IMR-90 (cell line): ENCODE measurements at regions not wholly inside any gene's neighbourhood (a gene's known extent, or its start where the extent isn't known, plus 50 kb on each side); places are given as distances from the start of the nearest gene placed in this dataset.

Experiments used
- ATAC-seq: fragments of 200-7000 bp; cut with Tn5 transposase; 2 replicates; pipeline ENCODE4 v1.9.1; 2020; ENCODE audit warnings: low read depth, mild to moderate bottlenecking, moderate library complexity
- BruUV-seq: library from RNA; stranded (reverse); fragments of 400-500 nt; replicated peaks from 2 replicates; lab custom pipeline; 2021; lab: Mats Ljungman, UMichigan
- CTCF ChIA-PET: fragments of 300-600 bp; formaldehyde crosslinking; extraction: SDS; loops from one replicate; lab custom pipeline; 2021; ENCODE audit warnings: antibody characterized with exemption; lab: Yijun Ruan, JAX
- POLR2A ChIA-PET: fragments of 300-600 bp; sonication (Branson Sonifier 250); formaldehyde crosslinking; loops from one replicate; lab custom pipeline; 2022; ENCODE audit warnings: antibody characterized with exemption; ENCODE audit not compliant: unreplicated experiment; lab: Charles Lee
- DNase-seq: peaks from one replicate; pipeline ENCODE4 v3.0.0; 2013
- H2AFZ ChIP-seq: replicated peaks from 2 replicates; pipeline ENCODE3; 2013; ENCODE audit warnings: low read length, mild to moderate bottlenecking; ENCODE audit not compliant: poor library complexity
- H2AK5ac ChIP-seq: 2 replicates; pipeline ENCODE4 v1.6.1; 2013; ENCODE audit warnings: low read depth, low read length, inconsistent platforms
- H2AK9ac ChIP-seq: replicated peaks from 2 replicates; pipeline ENCODE3; 2013; ENCODE audit warnings: mild to moderate bottlenecking, low read depth, low read length, moderate library complexity; ENCODE audit not compliant: poor library complexity
- H2BK120ac ChIP-seq: 2 replicates; pipeline ENCODE4 v1.6.1; 2013; ENCODE audit warnings: low read depth, low read length, inconsistent platforms
- H2BK15ac ChIP-seq: 3 replicates; pipeline ENCODE4 v1.6.1; 2013; ENCODE audit warnings: low read depth, low read length, inconsistent platforms
- H2BK20ac ChIP-seq: 2 replicates; pipeline ENCODE4 v1.6.1; 2013; ENCODE audit warnings: low read depth, mild to moderate bottlenecking, inconsistent platforms, low read length, moderate library complexity
- H2BK5ac ChIP-seq: 2 replicates; pipeline ENCODE4 v1.6.1; 2013; ENCODE audit warnings: mild to moderate bottlenecking, low read depth, low read length, inconsistent platforms; ENCODE audit not compliant: poor library complexity, severe bottlenecking
- H3K14ac ChIP-seq: replicated peaks from 2 replicates; pipeline ENCODE4 v1.6.1; 2013; ENCODE audit warnings: low read depth, low read length, inconsistent platforms
- H3K18ac ChIP-seq: 2 replicates; pipeline ENCODE4 v1.6.1; 2013; ENCODE audit warnings: low read depth, low read length, control low read depth
- H3K23ac ChIP-seq: 2 replicates; pipeline ENCODE4 v1.6.1; 2013; ENCODE audit warnings: low read depth, low read length, inconsistent platforms
- H3K27ac ChIP-seq: 2 replicates; pipeline ENCODE4 v1.5.1; 2013; ENCODE audit warnings: mild to moderate bottlenecking, control low read depth, low read length; ENCODE audit not compliant: insufficient read depth
- H3K27me3 ChIP-seq: 2 replicates; pipeline ENCODE4 v1.6.1; 2013; ENCODE audit warnings: low read length; ENCODE audit not compliant: control insufficient read depth, insufficient read depth
- H3K36me3 ChIP-seq: 2 replicates; pipeline ENCODE4 v1.6.1; 2013; ENCODE audit warnings: low read length, mixed read lengths; ENCODE audit not compliant: control insufficient read depth, insufficient read depth
- H3K4ac ChIP-seq: 2 replicates; pipeline ENCODE4 v1.6.1; 2013; ENCODE audit warnings: low read depth, low read length, inconsistent platforms
- H3K4me1 ChIP-seq: 2 replicates; pipeline ENCODE4 v1.6.1; 2013; ENCODE audit warnings: low read length, mixed read lengths; ENCODE audit not compliant: control insufficient read depth, insufficient read depth
- H3K4me2 ChIP-seq: 2 replicates; pipeline ENCODE4 v1.6.1; 2013; ENCODE audit warnings: low read depth, mild to moderate bottlenecking, control low read depth, low read length, moderate library complexity
- H3K4me3 ChIP-seq: 2 replicates; pipeline ENCODE4 v1.5.1; 2013; ENCODE audit warnings: low read depth, mild to moderate bottlenecking, control low read depth, low read length, moderate library complexity; ENCODE audit not compliant: insufficient read depth
- H3K56ac ChIP-seq: 2 replicates; pipeline ENCODE4 v1.6.1; 2013; ENCODE audit warnings: low read length, inconsistent platforms; ENCODE audit not compliant: insufficient read depth; ENCODE audit errors: extremely low read depth
- H3K79me1 ChIP-seq, 2 experiments: 2 replicates each; pipeline ENCODE4 v1.6.1; 2013; ENCODE audit warnings: low read length in 2 of 2, inconsistent platforms in 1 of 2, low read depth in 1 of 2
- H3K9ac ChIP-seq: 2 replicates; pipeline ENCODE4 v1.6.1; 2013; ENCODE audit warnings: low read depth, low read length, control low read depth
- H3K9me1 ChIP-seq: 2 replicates; pipeline ENCODE4 v1.6.1; 2013; ENCODE audit warnings: low read length, inconsistent platforms; ENCODE audit not compliant: insufficient read depth
- H3K9me3 ChIP-seq: 2 replicates; pipeline ENCODE4 v1.6.1; 2013; ENCODE audit warnings: low read length; ENCODE audit not compliant: control insufficient read depth, insufficient read depth
- H4K20me1 ChIP-seq: 2 replicates; pipeline ENCODE4 v1.6.1; 2013; ENCODE audit warnings: low read length, inconsistent platforms; ENCODE audit not compliant: insufficient read depth
- H4K5ac ChIP-seq: 2 replicates; pipeline ENCODE4 v1.6.1; 2013; ENCODE audit warnings: mild to moderate bottlenecking, low read depth, low read length, control low read depth
- H4K8ac ChIP-seq, 2 experiments: 2 replicates each; pipeline ENCODE4 v1.6.1; 2013; ENCODE audit warnings: low read depth in 2 of 2, low read length in 2 of 2, control low read depth in 1 of 2, inconsistent platforms in 1 of 2
- H4K91ac ChIP-seq: 2 replicates; pipeline ENCODE4 v1.6.1; 2013; ENCODE audit warnings: low read depth, low read length, inconsistent platforms; ENCODE audit not compliant: insufficient read depth
- BHLHE40 ChIP-seq: fragments of 150-350 bp; IDR thresholded peaks from 2 replicates; pipeline ENCODE4 v1.6.1; 2016; ENCODE audit warnings: mild to moderate bottlenecking, low read depth, low read length
- CEBPB ChIP-seq: IDR thresholded peaks from 2 replicates; pipeline ENCODE4 v1.6.1; 2012; ENCODE audit warnings: low read depth, low read length, improper control_type of control experiment
- CHD1 ChIP-seq: IDR thresholded peaks from 2 replicates; pipeline ENCODE4 v1.6.1; 2012; ENCODE audit warnings: low read depth, low read length, improper control_type of control experiment
- MAZ ChIP-seq: IDR thresholded peaks from 2 replicates; pipeline ENCODE4 v1.6.1; 2012; ENCODE audit warnings: low read depth, mild to moderate bottlenecking, low read length, improper control_type of control experiment, moderate library complexity, borderline replicate concordance
- MXI1 ChIP-seq: IDR thresholded peaks from 2 replicates; pipeline ENCODE4 v1.6.1; 2012; ENCODE audit warnings: low read depth, mild to moderate bottlenecking, low read length, moderate library complexity, borderline replicate concordance
- NFE2L2 ChIP-seq: fragments of 150-350 bp; IDR thresholded peaks from 2 replicates; pipeline ENCODE4 v1.6.1; 2016; ENCODE audit warnings: low read depth, mild to moderate bottlenecking, low read length
- POLR2A ChIP-seq: IDR thresholded peaks from 2 replicates; pipeline ENCODE4 v1.6.1; 2012; ENCODE audit warnings: mild to moderate bottlenecking, low read depth, low read length
- RAD21 ChIP-seq: IDR thresholded peaks from 2 replicates; pipeline ENCODE4 v1.6.1; 2012; ENCODE audit warnings: low read length, improper control_type of control experiment
- RCOR1 ChIP-seq: IDR thresholded peaks from 2 replicates; pipeline ENCODE4 v1.6.1; 2012; ENCODE audit warnings: mild to moderate bottlenecking, low read length, improper control_type of control experiment; ENCODE audit not compliant: insufficient replicate concordance
- RFX5 ChIP-seq: IDR thresholded peaks from 2 replicates; pipeline ENCODE4 v1.8.0; 2012; ENCODE audit warnings: low read depth, mild to moderate bottlenecking, low read length, moderate library complexity
- WGBS, 2 experiments: methylation state at CpG; one replicate each; pipeline versions ENCODE4 v1.1.5 to v1.1.7; 2013; ENCODE audit warnings: missing lambda C conversion rate in 2 of 2; ENCODE audit not compliant: insufficient read length in 1 of 2; ENCODE audit errors: extremely low coverage in 2 of 2; 5-methylcytosine and 5-hydroxymethylcytosine counted together
- dilution Hi-C: fragments of 300-500 bp; cut with HindIII; formaldehyde crosslinking; loops from one replicate; pipeline ENCODE4 v1.14.3; 2018; ENCODE audit warnings: low sequenced_read_pairs; ENCODE audit not compliant: unreplicated experiment
- in situ Hi-C: fragments of 300-500 bp; cut with MboI; formaldehyde crosslinking; loops from 3 replicates; pipeline ENCODE4 v1.14.3; 2019; ENCODE audit warnings: low sequenced_read_pairs, inconsistent platforms, mixed read lengths
- intact Hi-C: fragments of 100-400 bp; cut with micrococcal nuclease; formaldehyde crosslinking; loops from 2 replicates; pipeline ENCODE4 v1.10.0; 2022
- TF ChIP-seq, protein P1 (sequence below): fragments of 150-350 bp; IDR thresholded peaks from 2 replicates; pipeline ENCODE4 v1.6.1; 2017; ENCODE audit warnings: mild to moderate bottlenecking, antibody characterized with exemption, low read length, low read depth
- TF ChIP-seq, protein P2 (sequence below): fragments of 150-350 bp; IDR thresholded peaks from 2 replicates; pipeline ENCODE4 v1.6.1; 2016; ENCODE audit warnings: low read depth, mild to moderate bottlenecking, low read length, moderate library complexity, borderline replicate concordance
- TF ChIP-seq, protein P3 (sequence below): conservative IDR thresholded peaks from 2 replicates; pipeline ENCODE4 v1.5.1; 2012; ENCODE audit warnings: mild to moderate bottlenecking, low read depth, low read length, improper control_type of control experiment

DNA sequence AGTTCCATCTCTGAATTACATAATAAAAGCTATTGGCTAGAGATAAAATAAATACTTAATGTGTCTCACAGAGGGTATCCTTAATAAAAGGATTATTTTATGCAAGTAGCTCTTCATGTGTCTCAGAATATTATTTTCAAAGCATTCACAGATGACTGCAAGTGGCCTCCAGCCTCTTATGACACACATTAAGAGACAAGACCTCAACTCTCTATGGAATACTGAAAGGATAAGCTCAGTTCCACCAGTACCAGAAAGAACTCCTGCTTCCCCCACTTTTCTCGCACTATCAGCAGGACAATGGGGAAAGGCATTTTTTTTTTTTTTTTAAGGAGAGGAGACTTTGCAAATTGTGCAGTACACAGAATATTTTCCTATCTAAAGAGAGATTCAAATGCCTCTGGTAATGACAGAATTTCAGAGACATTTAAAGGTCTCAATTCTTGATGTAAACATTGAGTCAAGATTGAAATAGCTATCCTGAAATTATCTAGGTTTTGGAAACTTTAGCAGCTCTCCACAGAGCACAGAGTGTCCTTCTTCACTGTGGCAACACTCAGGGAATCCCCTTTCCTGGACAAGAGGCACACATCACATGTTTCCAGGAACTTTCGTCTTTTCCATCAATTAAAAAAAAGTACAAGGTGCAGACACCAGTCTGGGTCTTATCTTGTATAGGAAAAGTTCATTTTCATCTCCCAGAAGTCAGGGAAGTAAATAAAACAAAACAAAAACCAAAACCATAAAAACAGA, 122.0 kb upstream of the ANK3 start:
- TF ChIP-seq, protein P1, sequence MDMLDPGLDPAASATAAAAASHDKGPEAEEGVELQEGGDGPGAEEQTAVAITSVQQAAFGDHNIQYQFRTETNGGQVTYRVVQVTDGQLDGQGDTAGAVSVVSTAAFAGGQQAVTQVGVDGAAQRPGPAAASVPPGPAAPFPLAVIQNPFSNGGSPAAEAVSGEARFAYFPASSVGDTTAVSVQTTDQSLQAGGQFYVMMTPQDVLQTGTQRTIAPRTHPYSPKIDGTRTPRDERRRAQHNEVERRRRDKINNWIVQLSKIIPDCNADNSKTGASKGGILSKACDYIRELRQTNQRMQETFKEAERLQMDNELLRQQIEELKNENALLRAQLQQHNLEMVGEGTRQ: no peak
- TF ChIP-seq BHLHE40 (no peak), RCOR1 (no peak), MXI1 (no peak), MAZ (no peak), RFX5 (no peak), POLR2A (no peak), CEBPB (no peak), RAD21 (no peak), NFE2L2 (no peak), CHD1 (no peak)
- TF ChIP-seq, protein P2, sequence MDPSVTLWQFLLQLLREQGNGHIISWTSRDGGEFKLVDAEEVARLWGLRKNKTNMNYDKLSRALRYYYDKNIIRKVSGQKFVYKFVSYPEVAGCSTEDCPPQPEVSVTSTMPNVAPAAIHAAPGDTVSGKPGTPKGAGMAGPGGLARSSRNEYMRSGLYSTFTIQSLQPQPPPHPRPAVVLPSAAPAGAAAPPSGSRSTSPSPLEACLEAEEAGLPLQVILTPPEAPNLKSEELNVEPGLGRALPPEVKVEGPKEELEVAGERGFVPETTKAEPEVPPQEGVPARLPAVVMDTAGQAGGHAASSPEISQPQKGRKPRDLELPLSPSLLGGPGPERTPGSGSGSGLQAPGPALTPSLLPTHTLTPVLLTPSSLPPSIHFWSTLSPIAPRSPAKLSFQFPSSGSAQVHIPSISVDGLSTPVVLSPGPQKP: no peak
- TF ChIP-seq, protein P3, sequence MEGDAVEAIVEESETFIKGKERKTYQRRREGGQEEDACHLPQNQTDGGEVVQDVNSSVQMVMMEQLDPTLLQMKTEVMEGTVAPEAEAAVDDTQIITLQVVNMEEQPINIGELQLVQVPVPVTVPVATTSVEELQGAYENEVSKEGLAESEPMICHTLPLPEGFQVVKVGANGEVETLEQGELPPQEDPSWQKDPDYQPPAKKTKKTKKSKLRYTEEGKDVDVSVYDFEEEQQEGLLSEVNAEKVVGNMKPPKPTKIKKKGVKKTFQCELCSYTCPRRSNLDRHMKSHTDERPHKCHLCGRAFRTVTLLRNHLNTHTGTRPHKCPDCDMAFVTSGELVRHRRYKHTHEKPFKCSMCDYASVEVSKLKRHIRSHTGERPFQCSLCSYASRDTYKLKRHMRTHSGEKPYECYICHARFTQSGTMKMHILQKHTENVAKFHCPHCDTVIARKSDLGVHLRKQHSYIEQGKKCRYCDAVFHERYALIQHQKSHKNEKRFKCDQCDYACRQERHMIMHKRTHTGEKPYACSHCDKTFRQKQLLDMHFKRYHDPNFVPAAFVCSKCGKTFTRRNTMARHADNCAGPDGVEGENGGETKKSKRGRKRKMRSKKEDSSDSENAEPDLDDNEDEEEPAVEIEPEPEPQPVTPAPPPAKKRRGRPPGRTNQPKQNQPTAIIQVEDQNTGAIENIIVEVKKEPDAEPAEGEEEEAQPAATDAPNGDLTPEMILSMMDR: no peak
- no peak for DNase-seq

More for the DNA sequence above, 122.0 kb upstream of the ANK3 start:
- intact Hi-C loops (no loop called here), dilution Hi-C loops (no loop called here), in situ Hi-C loops (no loop called here)
- no peak overlapping the region for H3K4me3 ChIP-seq
- H3K27me3 ChIP-seq: no peaks in the 10 kb centered on the region
- ChIA-PET POLR2A (no interaction called here), CTCF (no interaction called here)
- H3K4ac ChIP-seq: no peak overlapping the region
- no peaks in the 10 kb centered on the region for H3K36me3 ChIP-seq
- H3K14ac ChIP-seq: no peak overlapping the region
- no TSS peak for BruUV-seq
- no peak overlapping the region for H4K8ac ChIP-seq
- H2BK20ac ChIP-seq: no peak overlapping the region
- H3K27ac ChIP-seq: no peak overlapping the region
- no peak for ATAC-seq
- H3K4me1 ChIP-seq: no peaks in the 10 kb centered on the region
- no peak overlapping the region for H3K23ac ChIP-seq
- no peak overlapping the region for H2BK15ac ChIP-seq
- H2AK5ac ChIP-seq: no peak overlapping the region
- H3K79me1 ChIP-seq: no peaks in the 10 kb centered on the region
- H3K56ac ChIP-seq: no peak overlapping the region
- H3K9ac ChIP-seq: no peak overlapping the region
- no peaks in the 10 kb centered on the region for H3K9me1 ChIP-seq
- H3K4me2 ChIP-seq: no peak overlapping the region
- H3K18ac ChIP-seq: no peak overlapping the region
- H4K91ac ChIP-seq: no peak overlapping the region
- H4K20me1 ChIP-seq: no peaks in the 10 kb centered on the region
- no CpG with 5 or more reads among the region's 2 CpGs for WGBS, 2 experiments
- no peak overlapping the region for H4K5ac ChIP-seq
- no peak overlapping the region for H2AK9ac ChIP-seq
- no peak overlapping the region for H2BK5ac ChIP-seq
- no peak overlapping the region for H2BK120ac ChIP-seq
- H3K9me3 ChIP-seq: no peaks in the 10 kb centered on the region
- no peak overlapping the region for H2AFZ ChIP-seq
